EH (cell line): ENCODE measurements at regions not wholly inside any gene's neighbourhood (a gene's known extent, or its start where the extent isn't known, plus 50 kb on each side); places are given as distances from the start of the nearest gene placed in this dataset.
"Not testable (repeated sequence)": the region's sequence is repeated elsewhere in the genome, so short reads cannot be mapped to it uniquely, and the experiment has no call there.

Experiments
- DNase-seq: peaks from one replicate; pipeline ENCODE4 v3.0.0-alpha.2; 2015; ENCODE audit warnings: low read depth

DNA sequence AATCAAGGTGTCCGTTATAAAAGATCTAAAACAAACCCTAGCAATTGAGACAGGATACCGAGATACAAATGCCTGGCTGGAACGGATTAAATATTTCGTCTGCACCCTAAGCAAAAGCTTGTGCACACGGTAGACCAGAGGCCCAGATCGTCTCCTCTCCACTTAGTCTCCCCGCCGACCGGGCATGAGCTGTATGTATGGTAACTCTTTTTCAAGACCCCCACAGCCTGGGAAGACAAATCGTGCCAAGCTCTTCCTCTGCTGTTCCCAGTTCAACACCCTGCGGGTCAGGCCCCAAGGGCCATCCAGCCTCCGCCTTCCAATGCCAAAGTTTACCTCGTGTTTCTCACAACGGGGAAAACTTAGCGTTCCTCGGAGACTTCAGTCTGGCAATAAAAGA, 285.7 kb upstream of the GALNT17 start:
- DNase-seq = no peak

DNA sequence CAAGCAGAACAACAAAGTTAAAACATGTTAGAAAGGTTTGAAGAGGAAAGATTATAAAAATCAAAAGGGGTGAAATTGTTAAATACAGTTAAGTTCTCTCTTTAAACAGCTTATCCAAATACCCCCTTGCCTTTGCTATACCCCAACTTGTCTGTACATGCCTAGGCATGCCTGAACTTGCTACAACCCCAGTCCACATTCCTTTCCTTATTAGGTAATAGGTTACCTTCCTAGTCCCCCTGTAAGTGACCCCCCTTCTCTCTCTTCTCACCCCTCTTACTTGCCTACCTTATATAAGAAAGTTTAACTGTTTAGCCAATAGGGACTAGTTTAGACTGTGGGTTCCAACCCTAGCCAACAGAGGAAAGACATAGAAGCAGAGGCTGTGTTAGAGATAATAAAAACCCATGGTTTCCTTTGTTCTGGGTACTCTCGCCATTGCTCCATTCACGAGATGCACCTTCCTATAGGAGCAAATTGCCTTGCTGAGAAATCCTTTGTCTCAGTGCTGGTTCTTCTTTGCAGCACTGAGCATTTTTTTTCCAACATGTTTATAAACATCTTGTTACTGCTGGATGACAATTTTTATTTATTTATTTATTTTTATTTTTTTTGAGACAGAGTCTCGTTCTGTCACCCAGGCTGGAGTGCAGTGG, 282.2 kb upstream of the GALNT17 start:
- DNase-seq = no peak

- no peak for DNase-seq
Measured at GRCh38 chr7:70855373-70855772, 276.6 kb upstream of the GALNT17 start.

DNA sequence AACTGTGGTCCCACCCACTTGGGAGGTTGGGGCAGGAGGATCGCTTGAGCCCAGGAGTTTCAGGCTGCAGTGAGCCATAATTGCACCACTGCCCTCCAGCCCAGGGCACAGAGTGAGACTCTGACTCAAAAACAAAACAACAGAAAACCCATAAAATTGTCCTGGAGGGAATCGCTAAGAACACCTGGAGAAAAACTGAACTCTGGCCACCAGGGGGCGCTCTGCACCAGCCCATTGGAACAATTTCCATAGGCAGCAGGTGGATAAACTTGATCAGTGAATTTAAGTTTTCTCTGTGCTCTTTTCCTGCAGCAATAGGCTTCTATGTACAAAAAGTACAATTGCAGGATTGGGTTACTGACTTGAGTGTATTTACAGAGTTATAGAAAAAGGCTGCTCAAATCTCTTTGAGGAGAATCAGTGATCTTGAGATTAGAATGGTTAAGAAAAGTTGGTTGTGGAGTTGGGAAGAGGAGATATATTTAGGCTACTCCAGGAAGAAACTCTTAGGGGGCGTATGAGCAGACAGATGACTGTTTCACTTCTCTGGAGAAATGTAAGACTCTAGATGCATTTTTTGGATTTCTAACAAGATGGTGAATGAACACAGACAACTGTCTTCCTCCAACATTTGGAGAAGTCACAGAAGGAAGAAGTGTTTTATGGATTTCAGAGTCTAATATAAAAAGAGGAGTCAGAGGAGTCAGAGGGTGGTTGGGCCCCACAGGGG, 274.9 kb upstream of the GALNT17 start:
- peak; percentile 42 for DNase-seq

DNA sequence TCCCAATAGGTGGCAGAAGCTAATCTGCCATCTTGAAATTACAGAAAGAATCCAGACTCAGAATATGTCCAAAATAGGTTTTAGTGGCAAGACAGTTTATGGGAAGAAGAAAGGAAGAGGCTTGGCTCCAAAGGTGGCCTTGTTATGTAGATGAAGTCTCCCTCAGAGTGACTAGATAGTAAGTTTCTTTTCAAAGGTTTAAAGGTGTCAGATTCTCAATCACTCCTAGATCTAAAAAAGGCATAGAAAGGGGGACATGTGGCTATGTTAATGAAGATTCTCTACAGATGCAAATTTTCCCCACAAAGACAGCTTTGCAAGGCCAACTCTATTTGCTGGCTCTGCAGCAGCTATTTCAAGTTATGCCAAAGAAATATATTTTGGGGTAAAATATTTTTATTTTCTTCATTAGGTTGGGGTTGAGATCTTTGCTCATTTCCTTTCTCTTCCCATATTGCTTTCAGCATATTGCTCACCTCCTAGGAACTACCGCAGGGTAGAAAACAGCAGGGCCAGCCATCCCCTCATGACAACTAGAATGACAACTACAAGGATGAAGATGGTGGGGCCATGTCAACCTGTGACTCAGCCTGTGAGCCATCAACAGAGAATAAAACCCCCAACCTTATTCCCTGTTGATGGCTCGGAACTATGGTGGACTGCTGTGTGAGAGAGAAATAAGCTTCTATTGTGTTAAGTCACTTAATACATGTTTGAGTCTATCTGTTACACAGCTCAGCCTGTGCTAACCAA, 274.0 kb upstream of the GALNT17 start:
- DNase-seq = no peak

DNA sequence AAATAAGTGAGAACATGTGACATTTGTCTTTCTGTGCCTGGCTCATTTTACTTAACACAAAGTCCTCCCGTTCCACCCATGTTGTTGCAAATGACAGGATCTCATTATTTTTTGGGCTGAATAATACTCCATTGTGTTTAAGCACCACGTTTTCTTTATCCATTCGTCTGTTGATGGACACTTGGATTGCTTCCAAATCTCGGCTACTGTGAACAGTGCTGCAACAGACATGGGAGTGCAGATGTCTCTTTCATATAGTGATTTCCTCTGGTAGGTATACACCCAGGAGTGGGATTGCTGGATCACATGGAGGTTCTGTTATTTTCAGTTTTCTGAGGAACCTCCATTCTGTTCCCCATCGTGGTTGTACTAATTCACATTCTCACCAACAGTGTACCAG, 264.4 kb upstream of the GALNT17 start:
- DNase-seq = no peak

DNA sequence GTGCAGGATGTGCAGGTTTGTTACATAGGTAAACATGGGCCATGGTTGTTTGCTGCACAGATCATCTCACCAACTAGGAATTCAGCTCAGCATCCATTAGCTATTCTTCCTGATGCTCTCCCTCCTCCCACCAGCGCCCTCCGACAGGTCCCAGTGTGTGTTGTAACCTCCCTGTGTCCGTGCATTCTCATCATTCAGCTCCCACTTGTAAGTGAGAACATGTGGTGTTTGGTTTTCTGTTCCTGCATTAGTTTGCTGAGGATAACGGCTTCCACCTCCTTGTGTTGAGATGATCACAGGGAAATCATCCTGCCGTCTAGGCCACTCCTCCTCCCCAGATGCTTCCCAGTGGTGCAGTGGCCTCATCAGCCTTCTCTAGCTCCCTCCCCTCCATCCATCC, 261.6 kb upstream of the GALNT17 start:
- DNase-seq = no peak

DNA sequence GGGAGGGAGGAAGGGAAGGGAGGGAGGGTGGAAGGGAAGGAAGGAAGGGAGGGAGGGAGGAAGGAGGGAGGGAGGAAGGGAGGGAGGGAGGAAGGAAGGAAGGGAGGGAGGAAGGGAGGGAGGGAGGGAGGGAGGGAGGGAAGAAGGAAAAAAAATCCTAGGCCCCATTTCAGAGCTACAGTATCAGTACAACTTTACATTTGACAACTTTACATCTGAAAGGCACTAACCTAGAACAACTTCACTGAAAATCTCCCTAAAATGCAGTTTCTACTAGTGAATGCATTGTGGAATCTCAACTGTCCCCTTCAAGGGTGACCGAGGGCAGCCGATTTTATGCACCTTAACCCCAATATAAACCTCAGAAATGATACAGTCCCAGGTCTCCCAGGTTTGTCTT, 259.8 kb upstream of the GALNT17 start:
- no peak for DNase-seq

- no peak for DNase-seq
Measured at GRCh38 chr7:70881167-70881847, 250.6 kb upstream of the GALNT17 start.

GRCh38 chr7:70883750-70884439, 248.0 kb upstream of the GALNT17 start:
- no peak for DNase-seq

GRCh38 chr7:70884440-70884764, 247.5 kb upstream of the GALNT17 start:
- DNase-seq = no peak

- DNase-seq = no peak
Measured at GRCh38 chr7:70884809-70885208, 247.1 kb upstream of the GALNT17 start.

DNA sequence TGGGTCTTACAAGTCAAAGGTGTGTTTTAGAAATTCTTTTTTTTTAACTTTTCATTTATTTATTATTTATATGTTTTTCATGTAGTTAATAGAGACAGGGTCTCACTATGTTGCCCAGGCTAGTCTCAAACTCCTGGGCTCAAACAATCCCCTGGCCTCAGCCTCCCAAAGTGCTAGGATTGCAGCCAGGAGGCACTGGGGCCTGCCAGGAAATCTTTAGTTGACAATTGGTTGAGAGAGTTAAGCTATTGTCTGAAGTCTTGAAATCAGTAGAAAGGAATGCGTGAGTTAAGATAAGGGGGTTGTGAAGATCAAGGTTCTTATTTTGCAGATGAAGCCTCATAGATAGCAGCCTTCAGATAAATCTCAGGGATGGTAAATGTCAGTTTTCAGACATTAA, 245.4 kb upstream of the GALNT17 start:
- no peak for DNase-seq

DNA sequence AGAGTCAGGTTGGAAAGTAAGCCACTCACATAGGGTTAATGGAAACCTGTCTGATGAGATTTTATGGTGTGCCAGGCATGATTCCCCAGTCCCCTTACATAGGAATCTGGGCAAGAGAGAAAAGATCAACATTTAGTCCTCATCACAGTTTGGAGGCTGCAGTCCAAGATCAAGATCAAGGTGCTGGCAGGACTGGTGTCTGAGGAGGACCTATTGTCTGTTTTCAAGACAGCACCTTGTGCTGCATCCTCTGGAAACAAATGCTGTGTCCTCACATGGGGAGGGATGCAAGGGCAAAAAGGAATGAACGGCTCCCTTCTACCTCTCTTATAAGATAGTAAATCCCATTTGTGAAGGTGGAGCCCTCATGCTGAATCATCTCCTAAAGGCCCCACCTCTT, 244.8 kb upstream of the GALNT17 start:
- no peak for DNase-seq

DNA sequence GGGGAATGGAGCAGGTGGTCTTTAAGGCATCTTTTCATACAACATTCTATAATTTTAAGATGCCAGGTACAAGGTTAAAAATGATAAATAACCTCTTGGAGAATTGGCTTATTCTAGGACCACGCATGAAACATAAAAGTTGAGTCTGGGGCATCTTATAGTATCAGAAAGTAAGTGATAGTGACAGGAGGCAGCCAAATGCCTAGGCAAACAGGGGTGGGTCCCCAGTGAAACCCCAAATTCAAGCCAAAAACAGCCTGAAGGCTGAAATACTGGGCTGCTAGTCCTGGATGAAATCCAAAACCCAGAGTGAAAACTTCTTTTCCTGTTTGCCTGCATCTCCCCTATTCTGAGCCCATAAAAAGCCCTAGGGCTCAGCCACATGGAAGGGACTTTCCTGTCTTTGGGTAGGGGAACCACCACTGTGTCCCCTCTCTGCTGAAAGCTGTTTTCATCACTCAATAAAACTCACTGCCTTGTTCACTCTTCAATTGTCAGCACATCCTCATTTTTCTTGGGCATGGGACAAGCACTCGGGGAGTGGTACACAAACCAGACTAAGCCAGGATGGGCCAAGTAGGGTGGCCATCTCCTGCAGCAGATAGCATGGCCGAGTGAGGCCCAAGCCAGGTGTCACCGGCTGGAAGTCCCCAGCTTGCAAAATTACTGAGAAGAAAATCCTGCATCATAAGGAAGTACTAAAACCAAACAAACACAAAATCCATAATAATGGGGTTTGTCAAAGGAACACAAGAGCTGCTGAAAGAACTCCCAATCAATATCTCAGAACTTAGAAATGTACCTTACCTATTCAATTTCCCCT, 241.6 kb upstream of the GALNT17 start:
- no peak for DNase-seq

- no peak for DNase-seq
Measured at GRCh38 chr7:70893422-70893821, 238.5 kb upstream of the GALNT17 start.

DNA sequence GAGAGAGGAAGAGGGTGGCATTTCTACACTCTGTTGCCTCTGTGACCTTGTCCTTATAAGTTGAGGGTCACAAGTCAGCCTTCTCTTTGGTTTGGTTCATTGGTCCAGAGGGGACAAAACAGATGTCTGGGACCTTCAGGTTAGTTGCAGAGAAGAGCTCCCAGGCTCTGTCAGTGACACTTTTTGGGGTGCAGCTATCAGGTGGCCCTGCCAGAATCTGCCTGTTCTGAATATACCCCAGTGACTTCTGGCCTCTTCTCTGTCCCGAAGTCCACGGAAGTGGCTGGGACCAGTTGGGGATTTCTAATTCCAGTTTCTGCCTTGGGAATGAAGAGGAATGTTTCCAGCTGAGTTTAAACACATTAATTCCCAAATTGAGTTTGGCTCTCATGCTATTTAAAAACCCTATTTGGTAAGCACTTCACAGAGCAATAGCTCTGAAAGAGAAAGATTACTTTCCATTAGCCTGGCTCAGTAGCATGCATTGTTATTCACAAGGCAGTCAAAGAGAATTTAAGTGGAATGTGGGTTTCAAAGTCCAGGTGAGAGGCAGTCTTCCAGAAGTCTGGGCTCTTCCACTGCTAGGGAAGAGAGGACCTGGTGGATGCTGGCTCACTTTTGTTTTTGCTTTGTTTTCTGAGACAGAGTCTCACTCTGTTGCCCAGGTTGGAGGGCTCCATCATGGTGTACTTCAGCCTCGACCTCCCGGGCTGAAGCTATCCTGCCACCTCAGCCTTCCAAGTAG, 237.8 kb upstream of the GALNT17 start:
- DNase-seq = no peak

- no peak for DNase-seq
Measured at GRCh38 chr7:70894799-70895198, 237.1 kb upstream of the GALNT17 start.

DNA sequence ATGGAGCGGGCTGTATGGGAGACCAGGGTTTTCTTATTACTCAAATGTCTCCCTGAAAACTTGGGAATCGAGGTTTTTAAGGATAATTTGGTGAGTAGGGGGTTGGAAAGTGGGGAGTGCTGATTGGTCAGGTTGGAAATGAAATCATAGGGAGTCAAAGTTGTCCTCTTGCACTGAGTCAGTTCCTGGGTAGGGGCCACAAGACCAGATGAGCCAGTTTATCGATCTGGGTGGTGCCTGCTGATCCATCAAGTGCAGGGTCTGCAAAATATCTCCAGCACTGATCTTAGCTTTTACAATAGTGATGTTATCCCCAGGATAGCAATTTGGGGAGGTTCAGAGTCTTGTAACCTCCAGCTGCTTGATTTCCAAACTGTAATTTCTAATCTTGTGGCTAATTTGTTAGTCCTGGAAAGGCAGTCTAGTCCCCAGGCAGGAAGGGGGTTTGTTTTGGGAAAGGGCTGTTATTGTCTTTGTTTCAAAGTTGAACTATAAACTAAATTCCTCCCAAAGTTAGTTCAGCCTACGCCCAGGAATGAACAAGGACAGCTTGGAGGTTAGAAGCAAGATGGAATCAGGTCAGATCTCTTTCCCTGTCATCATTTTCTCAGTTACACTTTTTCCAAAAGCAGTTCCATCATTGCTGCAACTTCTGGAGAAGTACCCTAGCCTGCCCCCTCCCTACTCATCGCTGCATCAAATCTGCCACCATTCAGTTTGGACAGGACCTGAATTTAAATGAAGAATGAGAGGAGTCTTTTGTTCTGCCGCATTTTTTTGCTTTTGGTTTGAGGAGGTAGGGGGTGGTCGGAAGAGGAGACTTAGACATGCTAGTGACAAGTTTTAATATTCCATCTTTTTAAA, 236.4 kb upstream of the GALNT17 start:
- not testable (repeated sequence) for DNase-seq
